K562 (cell line): ENCODE measurements at regions not wholly inside any gene's neighbourhood (a gene's known extent, or its start where the extent isn't known, plus 50 kb on each side); places are given as distances from the start of the nearest gene placed in this dataset.

Experiments
- ATAC-seq: fragments of 200-7000 bp; cut with Tn5 transposase; 3 replicates; pipeline ENCODE4 v1.9.1; 2020; ENCODE audit warnings: moderate library complexity
- BruUV-seq: library from RNA; stranded (reverse); fragments of 400-500 nt; replicated peaks from 2 replicates; lab custom pipeline; 2021; lab: Mats Ljungman, UMichigan
- CTCF ChIA-PET: fragments of 300-600 bp; formaldehyde crosslinking; extraction: SDS; loops from one replicate; lab custom pipeline; 2021; ENCODE audit warnings: low intra/inter-chr PET ratio; lab: Yijun Ruan, JAX
- POLR2A ChIA-PET: fragments of 300-600, 350-650 bp; sonication (Branson Sonifier 250); formaldehyde crosslinking; extraction: SDS; loops from one replicate; lab custom pipeline; 2021; ENCODE audit warnings: antibody characterized with exemption, inconsistent platforms; lab: Yijun Ruan, JAX
- DNase-seq, 4 experiments: peaks; one replicate each; pipeline versions ENCODE4 v3.0.0 to v3.0.0-alpha.2; 2011 to 2018; ENCODE audit warnings: low spot score in 3 of 4, mixed read lengths in 3 of 4; ENCODE audit errors: extremely low read depth in 1 of 4
- FAIRE-seq: peaks from 2 replicates; lab custom pipeline; 2011; peaks lifted over from hg19 to GRCh38; lab: Jason Lieb, UNC
- H2AFZ ChIP-seq: 2 replicates; pipeline ENCODE4 v1.6.0; 2011; ENCODE audit warnings: low read depth, low read length, control low read depth, inconsistent platforms
- H3K27ac ChIP-seq: fragments of 200-600 bp; 3 replicates; pipeline ENCODE4 v1.8.0; 2011; ENCODE audit warnings: low read depth, mild to moderate bottlenecking, control low read depth, inconsistent platforms, low read length, moderate library complexity, mixed read lengths; ENCODE audit errors: extremely low read depth
- H3K27me3 ChIP-seq, 2 experiments: fragments of 300-600 bp in 1 of 2; 2 replicates in 1 of 2; 3 replicates in 1 of 2; pipeline versions ENCODE4 v1.6.0 to v1.8.0; 2011; ENCODE audit warnings: inconsistent platforms in 2 of 2, low read length in 2 of 2, mild to moderate bottlenecking in 1 of 2, mixed read lengths in 1 of 2, moderate library complexity in 1 of 2; ENCODE audit not compliant: control insufficient read depth in 2 of 2, insufficient read depth in 2 of 2
- H3K36me3 ChIP-seq: fragments of 300-600 bp; 3 replicates; pipeline ENCODE4 v1.8.0; 2011; ENCODE audit warnings: mild to moderate bottlenecking, low read length, inconsistent platforms; ENCODE audit not compliant: control insufficient read depth, insufficient read depth
- H3K4me1 ChIP-seq, 2 experiments: fragments of 200-600 bp in 1 of 2; replicated peaks in 1 of 2; 2 replicates in 1 of 2; 3 replicates in 1 of 2; pipeline versions ENCODE4 v1.5.1 to v1.8.0; 2011; ENCODE audit warnings: inconsistent platforms in 2 of 2, low read length in 2 of 2, mild to moderate bottlenecking in 1 of 2, mixed read lengths in 1 of 2, moderate library complexity in 1 of 2; ENCODE audit not compliant: control insufficient read depth in 2 of 2, insufficient read depth in 2 of 2
- H3K4me2 ChIP-seq: 2 replicates; pipeline ENCODE4 v1.6.1; 2011; ENCODE audit warnings: low read length, control low read depth, inconsistent platforms, mixed read lengths; ENCODE audit not compliant: insufficient read depth
- H3K4me3 ChIP-seq: fragments of 200-600 bp; sonication (generic), shearing (Covaris generic); 2 replicates; pipeline ENCODE4 v1.5.1; 2016; ENCODE audit warnings: control low read depth, inconsistent platforms
- H3K79me2 ChIP-seq: fragments of 200-600 bp; 3 replicates; pipeline ENCODE4 v1.8.0; 2011; ENCODE audit warnings: low read length, inconsistent platforms; ENCODE audit not compliant: control insufficient read depth, insufficient read depth
- H3K9ac ChIP-seq, 2 experiments: 2 replicates each; pipeline versions ENCODE4 v1.6.0 to v1.6.1; 2011; ENCODE audit warnings: low read depth in 2 of 2, low read length in 2 of 2, control low read depth in 1 of 2, inconsistent platforms in 1 of 2, mild to moderate bottlenecking in 1 of 2, mixed read lengths in 1 of 2; ENCODE audit not compliant: insufficient read depth in 1 of 2
- H3K9me1 ChIP-seq: one replicate; pipeline ENCODE4 v1.6.0; 2011; ENCODE audit warnings: inconsistent platforms, mild to moderate bottlenecking, low read length, moderate library complexity; ENCODE audit not compliant: control insufficient read depth, insufficient read depth
- H3K9me3 ChIP-seq: replicated peaks from 2 replicates; pipeline ENCODE4 v1.5.1; 2011; ENCODE audit warnings: low read depth, low read length, inconsistent platforms; ENCODE audit not compliant: control insufficient read depth, insufficient read depth
- H4K20me1 ChIP-seq: replicated peaks from 2 replicates; pipeline ENCODE4 v1.6.1; 2011; ENCODE audit warnings: low read length, inconsistent platforms, mixed read lengths; ENCODE audit not compliant: control insufficient read depth, insufficient read depth
- CCNT2 ChIP-seq: IDR thresholded peaks from 2 replicates; pipeline ENCODE4 v1.6.1; 2011; ENCODE audit warnings: borderline replicate concordance, low read depth, mild to moderate bottlenecking, moderate library complexity, mixed read lengths, low read length; ENCODE audit not compliant: insufficient read length; ENCODE audit errors: extremely low read depth
- CHD2 ChIP-seq: IDR thresholded peaks from 2 replicates; pipeline ENCODE4 v1.6.1; 2011; ENCODE audit warnings: low read depth, low read length
- NR2C2 ChIP-seq, 2 experiments: fragments of 200-800 bp in 1 of 2; sonication (Bioruptor generic) in 1 of 2; sonication (generic) in 1 of 2; formaldehyde crosslinking in 1 of 2; IDR thresholded peaks; 2 replicates each; pipeline versions ENCODE4 v1.6.1 to v1.8.0; 2016 to 2022; ENCODE audit warnings: mild to moderate bottlenecking in 1 of 2, missing compliant biosample characterization in 1 of 2, missing genetic modification characterization in 1 of 2, missing genetic modification reagents in 1 of 2
- PHF8 ChIP-seq: fragments of 200-600 bp; sonication (generic); IDR thresholded peaks from 2 replicates; pipeline ENCODE4 v1.6.1; 2012; ENCODE audit warnings: mixed run types, mild to moderate bottlenecking, inconsistent platforms, low read length, moderate library complexity, borderline replicate concordance
- RBM14 ChIP-seq: fragments of 200-400 bp; formaldehyde crosslinking; IDR thresholded peaks from 2 replicates; pipeline ENCODE4 v1.6.1; 2018; ENCODE audit warnings: low read depth, mild to moderate bottlenecking, low read length, moderate library complexity, borderline replicate concordance; ENCODE audit not compliant: insufficient read depth
- SMARCB1 ChIP-seq: IDR thresholded peaks from 2 replicates; pipeline ENCODE4 v1.6.1; 2011; ENCODE audit warnings: improper control_type of control experiment, low read depth; ENCODE audit not compliant: insufficient read length
- THAP12 ChIP-seq: fragments of 250-450 bp; sonication (Bioruptor Pico); IDR thresholded peaks from 2 replicates; pipeline ENCODE4 v1.9.0; 2021; ENCODE audit warnings: mild to moderate bottlenecking, inconsistent platforms
- ZNF316 ChIP-seq: fragments of 450-650 bp; IDR thresholded peaks from 2 replicates; pipeline ENCODE4 v1.6.1; 2016
- WGBS: fragments of 100-300 bp; shearing (Covaris generic); methylation state at CpG from one replicate; pipeline ENCODE4 v1.1.6; 2016; ENCODE audit warnings: low coverage, mixed read lengths; ENCODE audit not compliant: insufficient coverage; ENCODE audit errors: missing lambda C conversion rate; 5-methylcytosine and 5-hydroxymethylcytosine counted together
- in situ Hi-C: fragments of 300-500 bp; cut with MboI; formaldehyde crosslinking; loops from 4 replicates; pipeline ENCODE4 v1.15.0; 2018; ENCODE audit warnings: inconsistent platforms, mixed read lengths
- intact Hi-C: fragments of 100-400 bp; cut with micrococcal nuclease; formaldehyde crosslinking; loops from 2 replicates; pipeline ENCODE4 v1.14.2; 2022
- TF ChIP-seq, protein P1 (sequence below): fragments of 450-650 bp; IDR thresholded peaks from 2 replicates; pipeline ENCODE4 v1.6.1; 2016; ENCODE audit warnings: mild to moderate bottlenecking, moderate library complexity

- H3K36me3 ChIP-seq, result no peaks in the 10 kb centered on the region
- no peak overlapping the region for H3K4me3 ChIP-seq
- H2AFZ ChIP-seq, result no peak overlapping the region
- H3K27me3 ChIP-seq, result no peaks in the 10 kb centered on the region
- no TSS peak for BruUV-seq
- 0% methylated on average over 2 of the region's 2 CpGs for WGBS
- H3K79me2 ChIP-seq, result no peaks in the 10 kb centered on the region
- H3K9ac ChIP-seq, result no peak overlapping the region
- no peak for DNase-seq
- H3K27ac ChIP-seq, result no peak overlapping the region
- FAIRE-seq, result no peak
- CTCF ChIA-PET, result no interaction called here
- H3K9me1 ChIP-seq, result no peaks in the 10 kb centered on the region
- intact Hi-C loops, result no loop called here
- POLR2A ChIA-PET, result no interaction called here
- ATAC-seq, result no peak
- H4K20me1 ChIP-seq, result no peaks in the 10 kb centered on the region
- H3K4me1 ChIP-seq, result no peaks in the 10 kb centered on the region
- no peak overlapping the region for H3K4me2 ChIP-seq
- H3K9me3 ChIP-seq, result no peaks in the 10 kb centered on the region; the same call in 1 of the 2 replicates
- in situ Hi-C loops, result no loop called here
- TF ChIP-seq NR2C2 (CRISPR knock-in tag; IDR thresholded peaks at IDR 0.05) (no peak), NR2C2 (tag; IDR thresholded peaks at IDR 0.05) (no peak), RBM14 (no peak), SMARCB1 (no peak), CHD2 (no peak), THAP12 (CRISPR knock-in tag) (no peak), CCNT2 (no peak), ZNF316 (peak; percentile 68), PHF8 (no peak)
- TF ChIP-seq, protein P1, sequence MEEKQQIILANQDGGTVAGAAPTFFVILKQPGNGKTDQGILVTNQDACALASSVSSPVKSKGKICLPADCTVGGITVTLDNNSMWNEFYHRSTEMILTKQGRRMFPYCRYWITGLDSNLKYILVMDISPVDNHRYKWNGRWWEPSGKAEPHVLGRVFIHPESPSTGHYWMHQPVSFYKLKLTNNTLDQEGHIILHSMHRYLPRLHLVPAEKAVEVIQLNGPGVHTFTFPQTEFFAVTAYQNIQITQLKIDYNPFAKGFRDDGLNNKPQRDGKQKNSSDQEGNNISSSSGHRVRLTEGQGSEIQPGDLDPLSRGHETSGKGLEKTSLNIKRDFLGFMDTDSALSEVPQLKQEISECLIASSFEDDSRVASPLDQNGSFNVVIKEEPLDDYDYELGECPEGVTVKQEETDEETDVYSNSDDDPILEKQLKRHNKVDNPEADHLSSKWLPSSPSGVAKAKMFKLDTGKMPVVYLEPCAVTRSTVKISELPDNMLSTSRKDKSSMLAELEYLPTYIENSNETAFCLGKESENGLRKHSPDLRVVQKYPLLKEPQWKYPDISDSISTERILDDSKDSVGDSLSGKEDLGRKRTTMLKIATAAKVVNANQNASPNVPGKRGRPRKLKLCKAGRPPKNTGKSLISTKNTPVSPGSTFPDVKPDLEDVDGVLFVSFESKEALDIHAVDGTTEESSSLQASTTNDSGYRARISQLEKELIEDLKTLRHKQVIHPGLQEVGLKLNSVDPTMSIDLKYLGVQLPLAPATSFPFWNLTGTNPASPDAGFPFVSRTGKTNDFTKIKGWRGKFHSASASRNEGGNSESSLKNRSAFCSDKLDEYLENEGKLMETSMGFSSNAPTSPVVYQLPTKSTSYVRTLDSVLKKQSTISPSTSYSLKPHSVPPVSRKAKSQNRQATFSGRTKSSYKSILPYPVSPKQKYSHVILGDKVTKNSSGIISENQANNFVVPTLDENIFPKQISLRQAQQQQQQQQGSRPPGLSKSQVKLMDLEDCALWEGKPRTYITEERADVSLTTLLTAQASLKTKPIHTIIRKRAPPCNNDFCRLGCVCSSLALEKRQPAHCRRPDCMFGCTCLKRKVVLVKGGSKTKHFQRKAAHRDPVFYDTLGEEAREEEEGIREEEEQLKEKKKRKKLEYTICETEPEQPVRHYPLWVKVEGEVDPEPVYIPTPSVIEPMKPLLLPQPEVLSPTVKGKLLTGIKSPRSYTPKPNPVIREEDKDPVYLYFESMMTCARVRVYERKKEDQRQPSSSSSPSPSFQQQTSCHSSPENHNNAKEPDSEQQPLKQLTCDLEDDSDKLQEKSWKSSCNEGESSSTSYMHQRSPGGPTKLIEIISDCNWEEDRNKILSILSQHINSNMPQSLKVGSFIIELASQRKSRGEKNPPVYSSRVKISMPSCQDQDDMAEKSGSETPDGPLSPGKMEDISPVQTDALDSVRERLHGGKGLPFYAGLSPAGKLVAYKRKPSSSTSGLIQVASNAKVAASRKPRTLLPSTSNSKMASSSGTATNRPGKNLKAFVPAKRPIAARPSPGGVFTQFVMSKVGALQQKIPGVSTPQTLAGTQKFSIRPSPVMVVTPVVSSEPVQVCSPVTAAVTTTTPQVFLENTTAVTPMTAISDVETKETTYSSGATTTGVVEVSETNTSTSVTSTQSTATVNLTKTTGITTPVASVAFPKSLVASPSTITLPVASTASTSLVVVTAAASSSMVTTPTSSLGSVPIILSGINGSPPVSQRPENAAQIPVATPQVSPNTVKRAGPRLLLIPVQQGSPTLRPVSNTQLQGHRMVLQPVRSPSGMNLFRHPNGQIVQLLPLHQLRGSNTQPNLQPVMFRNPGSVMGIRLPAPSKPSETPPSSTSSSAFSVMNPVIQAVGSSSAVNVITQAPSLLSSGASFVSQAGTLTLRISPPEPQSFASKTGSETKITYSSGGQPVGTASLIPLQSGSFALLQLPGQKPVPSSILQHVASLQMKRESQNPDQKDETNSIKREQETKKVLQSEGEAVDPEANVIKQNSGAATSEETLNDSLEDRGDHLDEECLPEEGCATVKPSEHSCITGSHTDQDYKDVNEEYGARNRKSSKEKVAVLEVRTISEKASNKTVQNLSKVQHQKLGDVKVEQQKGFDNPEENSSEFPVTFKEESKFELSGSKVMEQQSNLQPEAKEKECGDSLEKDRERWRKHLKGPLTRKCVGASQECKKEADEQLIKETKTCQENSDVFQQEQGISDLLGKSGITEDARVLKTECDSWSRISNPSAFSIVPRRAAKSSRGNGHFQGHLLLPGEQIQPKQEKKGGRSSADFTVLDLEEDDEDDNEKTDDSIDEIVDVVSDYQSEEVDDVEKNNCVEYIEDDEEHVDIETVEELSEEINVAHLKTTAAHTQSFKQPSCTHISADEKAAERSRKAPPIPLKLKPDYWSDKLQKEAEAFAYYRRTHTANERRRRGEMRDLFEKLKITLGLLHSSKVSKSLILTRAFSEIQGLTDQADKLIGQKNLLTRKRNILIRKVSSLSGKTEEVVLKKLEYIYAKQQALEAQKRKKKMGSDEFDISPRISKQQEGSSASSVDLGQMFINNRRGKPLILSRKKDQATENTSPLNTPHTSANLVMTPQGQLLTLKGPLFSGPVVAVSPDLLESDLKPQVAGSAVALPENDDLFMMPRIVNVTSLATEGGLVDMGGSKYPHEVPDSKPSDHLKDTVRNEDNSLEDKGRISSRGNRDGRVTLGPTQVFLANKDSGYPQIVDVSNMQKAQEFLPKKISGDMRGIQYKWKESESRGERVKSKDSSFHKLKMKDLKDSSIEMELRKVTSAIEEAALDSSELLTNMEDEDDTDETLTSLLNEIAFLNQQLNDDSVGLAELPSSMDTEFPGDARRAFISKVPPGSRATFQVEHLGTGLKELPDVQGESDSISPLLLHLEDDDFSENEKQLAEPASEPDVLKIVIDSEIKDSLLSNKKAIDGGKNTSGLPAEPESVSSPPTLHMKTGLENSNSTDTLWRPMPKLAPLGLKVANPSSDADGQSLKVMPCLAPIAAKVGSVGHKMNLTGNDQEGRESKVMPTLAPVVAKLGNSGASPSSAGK, result no peak
Measured at GRCh38 chr4:67040315-67040714, 505.0 kb downstream of the CENPC start.
